ENCODE measurements at regions not wholly inside any gene's neighbourhood (a gene's known extent, or its start where the extent isn't known, plus 50 kb on each side); places are given as distances from the start of the nearest gene placed in this dataset.

- intact Hi-C loops (cut with DNase I; ENCODE audit: low total_unique reads): no loop called here
- no peak overlapping the region for H3K4me3 ChIP-seq
- TF ChIP-seq CTCF (IDR thresholded peaks at IDR 0.05 in 8 of 11, conservative IDR thresholded peaks at IDR 0.05 in 3 of 11) (no peak), POLR2AphosphoS5 (IDR thresholded peaks at IDR 0.05) (no peak), POLR2A (IDR thresholded peaks at IDR 0.05) (no peak)
Measured at GRCh38 chr5:12237837-12238575, 333.8 kb upstream of the CTNND2 start.

GRCh38 chr5:12230659-12231058 lies 326.4 kb upstream of the CTNND2 start:
- Histone ChIP-seq H3K9me3 (peaks cover 0 to 20% (median 5%) of the 10 kb centered on the region in 8 donors), H3K36me3 (no peaks in the 10 kb centered on the region), H3K27ac (no peak overlapping the region), H3K27me3 (replicated peaks in 1 of 7) (no peaks in the 10 kb centered on the region), H3K4me1 (no peaks in the 10 kb centered on the region), H3K4me3 (no peak overlapping the region)
- intact Hi-C loops (cut with DNase I; ENCODE audit: low total_unique reads): no loop called here
- 79 to 89% (median 83%) methylated on average over 9 of the region's 9 CpGs for WGBS, 5 donors
- no peak for DNase-seq
- no peak for TF ChIP-seq POLR2AphosphoS5 (IDR thresholded peaks at IDR 0.05)
- no peak for TF ChIP-seq CTCF (IDR thresholded peaks at IDR 0.05 in 8 of 11, conservative IDR thresholded peaks at IDR 0.05 in 3 of 11)
- no peak for TF ChIP-seq POLR2A (IDR thresholded peaks at IDR 0.05)

More at GRCh38 chr5:12237837-12238575, 333.8 kb upstream of the CTNND2 start:
- H3K9me3 ChIP-seq: peaks cover 0 to 14% (median 2%) of the 10 kb centered on the region in 8 donors
- H3K27me3 ChIP-seq (replicated peaks in 1 of 7): no peaks in the 10 kb centered on the region
- H3K27ac ChIP-seq: no peak overlapping the region
- 34 to 50% (median 42%) methylated on average over 6 of the region's 6 CpGs for WGBS, 5 donors
- no peaks in the 10 kb centered on the region for H3K4me1 ChIP-seq
- DNase-seq: no peak
- H3K36me3 ChIP-seq: no peaks in the 10 kb centered on the region

GRCh38 chr5:12217039-12217438 lies 312.8 kb upstream of the CTNND2 start:
- Histone ChIP-seq H3K27me3 (replicated peaks in 1 of 7) (no peaks in the 10 kb centered on the region), H3K9me3 (peaks cover 0 to 66% (median 52%) of the 10 kb centered on the region in 8 donors), H3K27ac (no peak overlapping the region), H3K36me3 (no peaks in the 10 kb centered on the region), H3K4me1 (no peaks in the 10 kb centered on the region), H3K4me3 (no peak overlapping the region)
- DNase-seq: no peak
- intact Hi-C loops (cut with DNase I; ENCODE audit: low total_unique reads): no loop called here
- 57 to 76% (median 67%) methylated on average over 2 of the region's 2 CpGs for WGBS, 5 donors
- TF ChIP-seq POLR2AphosphoS5 (IDR thresholded peaks at IDR 0.05): no peak

- WGBS, 5 donors: 66 to 81% (median 69%) methylated on average over 2 of the region's 2 CpGs
- DNase-seq: no peak
- no peaks in the 10 kb centered on the region for H3K27me3 ChIP-seq (replicated peaks in 1 of 7)
- H3K9me3 ChIP-seq: peaks cover 0 to 60% (median 38%) of the 10 kb centered on the region in 8 donors
- no peak for TF ChIP-seq CTCF (IDR thresholded peaks at IDR 0.05 in 8 of 11, conservative IDR thresholded peaks at IDR 0.05 in 3 of 11)
- TF ChIP-seq POLR2A (IDR thresholded peaks at IDR 0.05): no peak
- TF ChIP-seq POLR2AphosphoS5 (IDR thresholded peaks at IDR 0.05): no peak
- intact Hi-C loops (cut with DNase I; ENCODE audit: low total_unique reads): no loop called here
- no peak overlapping the region for H3K27ac ChIP-seq
- H3K36me3 ChIP-seq: no peaks in the 10 kb centered on the region
- H3K4me3 ChIP-seq: no peak overlapping the region
- H3K4me1 ChIP-seq: no peaks in the 10 kb centered on the region
Measured at GRCh38 chr5:12214267-12215015, 310.2 kb upstream of the CTNND2 start.
